ENCODE measurements at regions not wholly inside any gene's neighbourhood (a gene's known extent, or its start where the extent isn't known, plus 50 kb on each side); places are given as distances from the start of the nearest gene placed in this dataset.

DNA sequence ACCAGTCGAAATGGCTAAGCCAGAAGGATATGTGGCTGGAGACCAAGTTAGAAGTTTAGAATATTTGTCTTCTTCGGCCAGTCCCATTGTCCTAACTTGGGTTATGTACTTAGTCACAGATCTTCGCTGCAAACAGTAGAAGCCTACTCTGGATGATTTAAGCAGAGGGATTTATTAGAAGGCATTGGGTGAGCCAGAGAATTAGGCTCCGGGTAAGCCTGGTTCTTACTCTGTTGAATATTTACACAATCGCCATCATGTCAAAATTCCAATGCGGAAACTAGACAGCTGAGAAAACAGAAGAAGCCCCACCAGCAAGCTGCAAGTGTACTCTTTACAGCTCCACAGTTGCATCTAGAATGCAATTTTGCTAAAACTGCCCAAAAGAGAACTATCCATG, 276.6 kb downstream of the CMPK2 start:
- TF ChIP-seq, protein P1, sequence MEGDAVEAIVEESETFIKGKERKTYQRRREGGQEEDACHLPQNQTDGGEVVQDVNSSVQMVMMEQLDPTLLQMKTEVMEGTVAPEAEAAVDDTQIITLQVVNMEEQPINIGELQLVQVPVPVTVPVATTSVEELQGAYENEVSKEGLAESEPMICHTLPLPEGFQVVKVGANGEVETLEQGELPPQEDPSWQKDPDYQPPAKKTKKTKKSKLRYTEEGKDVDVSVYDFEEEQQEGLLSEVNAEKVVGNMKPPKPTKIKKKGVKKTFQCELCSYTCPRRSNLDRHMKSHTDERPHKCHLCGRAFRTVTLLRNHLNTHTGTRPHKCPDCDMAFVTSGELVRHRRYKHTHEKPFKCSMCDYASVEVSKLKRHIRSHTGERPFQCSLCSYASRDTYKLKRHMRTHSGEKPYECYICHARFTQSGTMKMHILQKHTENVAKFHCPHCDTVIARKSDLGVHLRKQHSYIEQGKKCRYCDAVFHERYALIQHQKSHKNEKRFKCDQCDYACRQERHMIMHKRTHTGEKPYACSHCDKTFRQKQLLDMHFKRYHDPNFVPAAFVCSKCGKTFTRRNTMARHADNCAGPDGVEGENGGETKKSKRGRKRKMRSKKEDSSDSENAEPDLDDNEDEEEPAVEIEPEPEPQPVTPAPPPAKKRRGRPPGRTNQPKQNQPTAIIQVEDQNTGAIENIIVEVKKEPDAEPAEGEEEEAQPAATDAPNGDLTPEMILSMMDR (IDR thresholded peaks at IDR 0.05; ENCODE audit: poor library complexity, severe bottlenecking): no peak
- no peak for TF ChIP-seq SMC3 (conservative IDR thresholded peaks at IDR 0.05; ENCODE audit: poor library complexity)
- no peak for TF ChIP-seq TAF1 (IDR thresholded peaks at IDR 0.05; ENCODE audit: low read depth)
- no peak for TF ChIP-seq POLR2AphosphoS5 (IDR thresholded peaks at IDR 0.05)
- TF ChIP-seq, protein P2, sequence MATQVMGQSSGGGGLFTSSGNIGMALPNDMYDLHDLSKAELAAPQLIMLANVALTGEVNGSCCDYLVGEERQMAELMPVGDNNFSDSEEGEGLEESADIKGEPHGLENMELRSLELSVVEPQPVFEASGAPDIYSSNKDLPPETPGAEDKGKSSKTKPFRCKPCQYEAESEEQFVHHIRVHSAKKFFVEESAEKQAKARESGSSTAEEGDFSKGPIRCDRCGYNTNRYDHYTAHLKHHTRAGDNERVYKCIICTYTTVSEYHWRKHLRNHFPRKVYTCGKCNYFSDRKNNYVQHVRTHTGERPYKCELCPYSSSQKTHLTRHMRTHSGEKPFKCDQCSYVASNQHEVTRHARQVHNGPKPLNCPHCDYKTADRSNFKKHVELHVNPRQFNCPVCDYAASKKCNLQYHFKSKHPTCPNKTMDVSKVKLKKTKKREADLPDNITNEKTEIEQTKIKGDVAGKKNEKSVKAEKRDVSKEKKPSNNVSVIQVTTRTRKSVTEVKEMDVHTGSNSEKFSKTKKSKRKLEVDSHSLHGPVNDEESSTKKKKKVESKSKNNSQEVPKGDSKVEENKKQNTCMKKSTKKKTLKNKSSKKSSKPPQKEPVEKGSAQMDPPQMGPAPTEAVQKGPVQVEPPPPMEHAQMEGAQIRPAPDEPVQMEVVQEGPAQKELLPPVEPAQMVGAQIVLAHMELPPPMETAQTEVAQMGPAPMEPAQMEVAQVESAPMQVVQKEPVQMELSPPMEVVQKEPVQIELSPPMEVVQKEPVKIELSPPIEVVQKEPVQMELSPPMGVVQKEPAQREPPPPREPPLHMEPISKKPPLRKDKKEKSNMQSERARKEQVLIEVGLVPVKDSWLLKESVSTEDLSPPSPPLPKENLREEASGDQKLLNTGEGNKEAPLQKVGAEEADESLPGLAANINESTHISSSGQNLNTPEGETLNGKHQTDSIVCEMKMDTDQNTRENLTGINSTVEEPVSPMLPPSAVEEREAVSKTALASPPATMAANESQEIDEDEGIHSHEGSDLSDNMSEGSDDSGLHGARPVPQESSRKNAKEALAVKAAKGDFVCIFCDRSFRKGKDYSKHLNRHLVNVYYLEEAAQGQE (IDR thresholded peaks at IDR 0.05; ENCODE audit: borderline replicate concordance): no peak
- no peak for TF ChIP-seq EP300 (conservative IDR thresholded peaks at IDR 0.05; ENCODE audit: poor library complexity, severe bottlenecking)

Measured in neural cell (in vitro differentiated cells).